Uterus (tissue), 2 donors: ENCODE measurements at regions not wholly inside any gene's neighbourhood (a gene's known extent, or its start where the extent isn't known, plus 50 kb on each side); places are given as distances from the start of the nearest gene placed in this dataset.

Experiments used
- POLR2A ChIP-seq, 2 donors: fragments of 450-650 bp; IDR thresholded peaks; one replicate each; pipeline ENCODE4 v1.6.1; 2016; ENCODE audit warnings: antibody characterized with exemption in 2 of 2, mild to moderate bottlenecking in 1 of 2, moderate library complexity in 1 of 2
- TF ChIP-seq, protein P1 (sequence below), 4 experiments: fragments of 200-600 bp in 2 of 4; fragments of 450-650 bp in 2 of 4; sonication (generic) in 2 of 4; IDR thresholded peaks; one replicate each; pipeline ENCODE4 v1.5.1; 2016 to 2019; ENCODE audit warnings: antibody characterized with exemption in 4 of 4, mild to moderate bottlenecking in 2 of 4, moderate library complexity in 1 of 4

DNA sequence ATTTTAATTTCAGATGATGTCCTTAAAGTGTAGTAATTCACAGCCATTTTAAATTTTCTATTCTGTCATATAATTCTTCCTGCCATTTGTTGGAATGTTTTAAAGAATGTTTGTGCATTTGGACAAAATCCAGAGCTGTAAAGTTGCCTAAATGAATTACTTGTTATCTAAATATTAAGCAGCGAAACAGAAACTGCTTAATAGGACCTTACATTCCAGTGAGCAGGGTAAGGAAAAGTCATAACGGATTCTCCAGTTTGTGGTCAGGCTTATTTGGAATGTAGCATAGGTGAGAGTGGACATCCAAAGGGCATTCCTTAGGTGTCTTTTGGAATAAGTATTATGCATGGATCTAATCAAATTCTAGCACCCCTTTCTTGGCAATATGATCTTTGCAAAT, 410.4 kb upstream of the PTPRD start:
- TF ChIP-seq, protein P1, sequence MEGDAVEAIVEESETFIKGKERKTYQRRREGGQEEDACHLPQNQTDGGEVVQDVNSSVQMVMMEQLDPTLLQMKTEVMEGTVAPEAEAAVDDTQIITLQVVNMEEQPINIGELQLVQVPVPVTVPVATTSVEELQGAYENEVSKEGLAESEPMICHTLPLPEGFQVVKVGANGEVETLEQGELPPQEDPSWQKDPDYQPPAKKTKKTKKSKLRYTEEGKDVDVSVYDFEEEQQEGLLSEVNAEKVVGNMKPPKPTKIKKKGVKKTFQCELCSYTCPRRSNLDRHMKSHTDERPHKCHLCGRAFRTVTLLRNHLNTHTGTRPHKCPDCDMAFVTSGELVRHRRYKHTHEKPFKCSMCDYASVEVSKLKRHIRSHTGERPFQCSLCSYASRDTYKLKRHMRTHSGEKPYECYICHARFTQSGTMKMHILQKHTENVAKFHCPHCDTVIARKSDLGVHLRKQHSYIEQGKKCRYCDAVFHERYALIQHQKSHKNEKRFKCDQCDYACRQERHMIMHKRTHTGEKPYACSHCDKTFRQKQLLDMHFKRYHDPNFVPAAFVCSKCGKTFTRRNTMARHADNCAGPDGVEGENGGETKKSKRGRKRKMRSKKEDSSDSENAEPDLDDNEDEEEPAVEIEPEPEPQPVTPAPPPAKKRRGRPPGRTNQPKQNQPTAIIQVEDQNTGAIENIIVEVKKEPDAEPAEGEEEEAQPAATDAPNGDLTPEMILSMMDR (IDR thresholded peaks at IDR 0.05): no peak
- TF ChIP-seq POLR2A (IDR thresholded peaks at IDR 0.05): no peak
